ENCODE measurements at regions not wholly inside any gene's neighbourhood (a gene's known extent, or its start where the extent isn't known, plus 50 kb on each side); places are given as distances from the start of the nearest gene placed in this dataset.
"Not testable (repeated sequence)": the region's sequence is repeated elsewhere in the genome, so short reads cannot be mapped to it uniquely, and the experiment has no call there.

GRCh38 chr11:89575846-89576245, 84.7 kb upstream of the NOX4 start:
- not testable (repeated sequence) for H2BK5ac ChIP-seq (ENCODE audit: low read depth, low read length, poor library complexity, severe bottlenecking); H4K91ac ChIP-seq (ENCODE audit: low read length); H3K9ac ChIP-seq (ENCODE audit: low read length); H3K14ac ChIP-seq (ENCODE audit: low read length in 2 of 2); H3K27ac ChIP-seq (ENCODE audit: low read length, poor library complexity, severe bottlenecking); H3K27me3 ChIP-seq (ENCODE audit: control insufficient read depth in 1 of 2, insufficient read depth in 1 of 2, low read length in 2 of 2); H4K8ac ChIP-seq (ENCODE audit: low read length); H3K79me1 ChIP-seq (replicated peaks; ENCODE audit: low read length, poor library complexity, severe bottlenecking); DNase-seq; H2BK120ac ChIP-seq (ENCODE audit: low read depth, low read length); H2BK12ac ChIP-seq (ENCODE audit: low read length in 2 of 2); H3K18ac ChIP-seq (ENCODE audit: low read depth in 1 of 2, low read length in 2 of 2); H3K23ac ChIP-seq (ENCODE audit: low read length in 2 of 2); H2BK15ac ChIP-seq (ENCODE audit: low read depth, poor library complexity, severe bottlenecking); H2AFZ ChIP-seq (ENCODE audit: low read depth, low read length); H3K9me3 ChIP-seq (ENCODE audit: control insufficient read depth, low read length); H3K4me2 ChIP-seq (ENCODE audit: low read length, poor library complexity, severe bottlenecking); H3K36me3 ChIP-seq (ENCODE audit: control insufficient read depth in 1 of 2, insufficient read depth in 2 of 2, low read depth in 1 of 2, low read length in 2 of 2); H3K4me1 ChIP-seq (ENCODE audit: control insufficient read depth, insufficient read depth, low read depth, low read length); H2AK5ac ChIP-seq (ENCODE audit: low read length, severe bottlenecking); H3K4me3 ChIP-seq (ENCODE audit: insufficient read depth in 1 of 2, low read depth in 1 of 2, low read length in 2 of 2); H3K4ac ChIP-seq (ENCODE audit: low read depth in 1 of 2, low read length in 2 of 2)

GRCh38 chr11:89577428-89577827, 86.3 kb upstream of the NOX4 start:
- not testable (repeated sequence) for H3K9me3 ChIP-seq (ENCODE audit: control insufficient read depth, low read length); H3K9ac ChIP-seq (ENCODE audit: low read length); H3K36me3 ChIP-seq (ENCODE audit: control insufficient read depth in 1 of 2, insufficient read depth in 2 of 2, low read depth in 1 of 2, low read length in 2 of 2); H3K27me3 ChIP-seq (ENCODE audit: control insufficient read depth in 1 of 2, insufficient read depth in 1 of 2, low read length in 2 of 2); H3K4me2 ChIP-seq (ENCODE audit: low read length, poor library complexity, severe bottlenecking); H3K14ac ChIP-seq (ENCODE audit: low read length in 2 of 2); H3K79me1 ChIP-seq (replicated peaks; ENCODE audit: low read length, poor library complexity, severe bottlenecking); H3K18ac ChIP-seq (ENCODE audit: low read depth in 1 of 2, low read length in 2 of 2); H2AK5ac ChIP-seq (ENCODE audit: low read length, severe bottlenecking); H4K8ac ChIP-seq (ENCODE audit: low read length); DNase-seq; H3K4ac ChIP-seq (ENCODE audit: low read depth in 1 of 2, low read length in 2 of 2); H2BK120ac ChIP-seq (ENCODE audit: low read depth, low read length); H3K4me3 ChIP-seq (ENCODE audit: insufficient read depth in 1 of 2, low read depth in 1 of 2, low read length in 2 of 2); H3K27ac ChIP-seq (ENCODE audit: low read length, poor library complexity, severe bottlenecking); H2BK5ac ChIP-seq (ENCODE audit: low read depth, low read length, poor library complexity, severe bottlenecking); H4K91ac ChIP-seq (ENCODE audit: low read length); H2AFZ ChIP-seq (ENCODE audit: low read depth, low read length); H3K23ac ChIP-seq (ENCODE audit: low read length in 2 of 2); H2BK12ac ChIP-seq (ENCODE audit: low read length in 2 of 2); H3K4me1 ChIP-seq (ENCODE audit: control insufficient read depth, insufficient read depth, low read depth, low read length); H2BK15ac ChIP-seq (ENCODE audit: low read depth, poor library complexity, severe bottlenecking)
- no CpG with 5 or more reads among the region's 1 CpG for WGBS

GRCh38 chr11:89583580-89583979, 92.4 kb upstream of the NOX4 start:
- no peaks in the 10 kb centered on the region for H3K4me1 ChIP-seq (ENCODE audit: control insufficient read depth, insufficient read depth, low read depth, low read length)
- no peak overlapping the region for H3K9ac ChIP-seq (ENCODE audit: low read length)
- DNase-seq = no peak
- no peak overlapping the region for H3K23ac ChIP-seq (ENCODE audit: low read length in 2 of 2)
- no peak overlapping the region for H4K8ac ChIP-seq (ENCODE audit: low read length)
- H4K91ac ChIP-seq (ENCODE audit: low read length) = no peak overlapping the region
- no peaks in the 10 kb centered on the region for H3K36me3 ChIP-seq (ENCODE audit: control insufficient read depth in 1 of 2, insufficient read depth in 2 of 2, low read depth in 1 of 2, low read length in 2 of 2)
- no peak overlapping the region for H2BK12ac ChIP-seq (ENCODE audit: low read length in 2 of 2)
- H3K79me1 ChIP-seq (replicated peaks; ENCODE audit: low read length, poor library complexity, severe bottlenecking) = no peaks in the 10 kb centered on the region
- no peaks in the 10 kb centered on the region for H3K27me3 ChIP-seq (ENCODE audit: control insufficient read depth in 1 of 2, insufficient read depth in 1 of 2, low read length in 2 of 2)
- no peak overlapping the region for H3K4me2 ChIP-seq (ENCODE audit: low read length, poor library complexity, severe bottlenecking)
- no peak overlapping the region for H2BK5ac ChIP-seq (ENCODE audit: low read depth, low read length, poor library complexity, severe bottlenecking)
- H2AK5ac ChIP-seq (ENCODE audit: low read length, severe bottlenecking) = no peak overlapping the region
- no peak overlapping the region for H2BK15ac ChIP-seq (ENCODE audit: low read depth, poor library complexity, severe bottlenecking)
- 90% methylated on average over 1 of the region's 2 CpGs for WGBS
- H3K9me3 ChIP-seq (ENCODE audit: control insufficient read depth, low read length) = no peaks in the 10 kb centered on the region
- no peak overlapping the region for H3K4ac ChIP-seq (ENCODE audit: low read depth in 1 of 2, low read length in 2 of 2)
- H3K27ac ChIP-seq (ENCODE audit: low read length, poor library complexity, severe bottlenecking) = no peak overlapping the region
- H3K14ac ChIP-seq (ENCODE audit: low read length in 2 of 2) = no peak overlapping the region
- no peak overlapping the region for H3K18ac ChIP-seq (ENCODE audit: low read depth in 1 of 2, low read length in 2 of 2)
- H2BK120ac ChIP-seq (ENCODE audit: low read depth, low read length) = no peak overlapping the region
- H3K4me3 ChIP-seq (ENCODE audit: insufficient read depth in 1 of 2, low read depth in 1 of 2, low read length in 2 of 2) = no peak overlapping the region
- no peak overlapping the region for H2AFZ ChIP-seq (ENCODE audit: low read depth, low read length)

- H4K91ac ChIP-seq (ENCODE audit: low read length); H2BK5ac ChIP-seq (ENCODE audit: low read depth, low read length, poor library complexity, severe bottlenecking); H4K8ac ChIP-seq (ENCODE audit: low read length); H3K27ac ChIP-seq (ENCODE audit: low read length, poor library complexity, severe bottlenecking); H2AFZ ChIP-seq (ENCODE audit: low read depth, low read length); H3K79me1 ChIP-seq (replicated peaks; ENCODE audit: low read length, poor library complexity, severe bottlenecking); H3K4me2 ChIP-seq (ENCODE audit: low read length, poor library complexity, severe bottlenecking); H2BK120ac ChIP-seq (ENCODE audit: low read depth, low read length); H2AK5ac ChIP-seq (ENCODE audit: low read length, severe bottlenecking); H3K4me1 ChIP-seq (ENCODE audit: control insufficient read depth, insufficient read depth, low read depth, low read length); H3K4ac ChIP-seq (ENCODE audit: low read depth in 1 of 2, low read length in 2 of 2); H3K4me3 ChIP-seq (ENCODE audit: insufficient read depth in 1 of 2, low read depth in 1 of 2, low read length in 2 of 2); H3K27me3 ChIP-seq (ENCODE audit: control insufficient read depth in 1 of 2, insufficient read depth in 1 of 2, low read length in 2 of 2); H3K23ac ChIP-seq (ENCODE audit: low read length in 2 of 2); H3K9ac ChIP-seq (ENCODE audit: low read length); H3K9me3 ChIP-seq (ENCODE audit: control insufficient read depth, low read length); H3K36me3 ChIP-seq (ENCODE audit: control insufficient read depth in 1 of 2, insufficient read depth in 2 of 2, low read depth in 1 of 2, low read length in 2 of 2); H2BK15ac ChIP-seq (ENCODE audit: low read depth, poor library complexity, severe bottlenecking); H3K18ac ChIP-seq (ENCODE audit: low read depth in 1 of 2, low read length in 2 of 2); H3K14ac ChIP-seq (ENCODE audit: low read length in 2 of 2); H2BK12ac ChIP-seq (ENCODE audit: low read length in 2 of 2): not testable (repeated sequence)
- 93% methylated on average over 3 of the region's 3 CpGs for WGBS
- DNase-seq = peak; percentile 2
These were observed 93.9 kb upstream of the NOX4 start for GRCh38 chr11:89585046-89585445.
